Coronary artery (tissue), 2 donors: ENCODE measurements at regions not wholly inside any gene's neighbourhood (a gene's known extent, or its start where the extent isn't known, plus 50 kb on each side); places are given as distances from the start of the nearest gene placed in this dataset.

Experiments used
- DNase-seq: peaks from one replicate; pipeline ENCODE4 v3.0.0-alpha.2; 2017; ENCODE audit warnings: low spot score
- H3K27ac ChIP-seq, 2 donors: fragments of 200-600 bp; sonication (generic); one replicate each; pipeline ENCODE4 v1.5.1; 2016 to 2019
- H3K4me3 ChIP-seq: fragments of 200-600 bp; sonication (generic); 2 replicates; pipeline ENCODE4 v1.5.1; 2016; ENCODE audit warnings: mild to moderate bottlenecking, moderate library complexity
- CTCF ChIP-seq: fragments of 200-600 bp; sonication (generic); IDR thresholded peaks from one replicate; pipeline ENCODE4 v1.5.1; 2019; ENCODE audit warnings: antibody characterized with exemption

DNA sequence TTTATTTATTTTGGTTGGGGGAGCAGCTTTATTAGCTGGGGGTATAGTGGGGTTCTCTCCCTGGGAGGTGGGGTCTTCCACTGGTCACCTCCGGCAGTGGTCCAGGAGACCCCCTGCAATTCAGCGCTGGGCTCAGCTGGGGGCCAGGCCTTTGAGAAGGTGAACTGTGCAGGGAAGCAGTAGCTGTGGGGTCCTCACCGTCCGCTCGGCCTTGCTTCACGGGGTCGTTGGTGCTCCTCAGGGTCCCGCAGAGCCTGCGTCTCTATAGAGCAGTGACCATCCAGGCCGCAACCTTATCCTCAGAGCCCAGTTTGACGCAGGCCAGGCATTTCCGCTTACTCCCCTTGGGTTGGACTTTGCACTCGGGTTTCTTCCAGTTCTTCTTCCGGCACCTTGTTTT, 1954.7 kb downstream of the TP53TG3F start:
- DNase-seq, result no peak
- TF ChIP-seq CTCF, result no peak

DNA sequence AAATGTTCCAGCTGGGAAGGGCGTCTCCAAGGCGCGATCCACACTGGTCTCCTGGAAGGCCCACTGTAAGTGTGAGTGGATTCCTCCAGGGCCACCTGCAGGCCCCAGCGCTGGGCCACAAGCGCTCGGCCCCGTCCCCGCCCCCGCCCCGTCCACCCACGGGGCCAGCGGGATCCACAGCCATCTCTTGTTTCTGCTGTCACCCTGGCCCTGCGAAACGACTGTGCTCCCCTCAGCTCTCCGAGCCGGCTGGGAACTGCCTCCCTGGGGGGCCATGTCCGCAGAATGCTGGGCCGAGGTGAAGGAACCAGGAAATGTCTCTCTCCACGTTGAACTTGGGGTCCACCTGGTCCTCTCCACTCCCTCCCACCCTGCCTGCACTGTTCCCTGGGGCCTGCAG, 1955.2 kb downstream of the TP53TG3F start:
- TF ChIP-seq CTCF, result no peak
- no peak overlapping the region for H3K27ac ChIP-seq
- H3K4me3 ChIP-seq, result no peak overlapping the region
- DNase-seq, result no peak

More for the DNA sequence above, 1954.7 kb downstream of the TP53TG3F start:
- no peak overlapping the region for H3K27ac ChIP-seq
- H3K4me3 ChIP-seq, result no peak overlapping the region

GRCh38 chr16:35425270-35425669, 1965.9 kb downstream of the TP53TG3F start:
- no peak for TF ChIP-seq CTCF
- Histone ChIP-seq H3K4me3 (no peak overlapping the region), H3K27ac (no peak overlapping the region)
- no peak for DNase-seq

DNA sequence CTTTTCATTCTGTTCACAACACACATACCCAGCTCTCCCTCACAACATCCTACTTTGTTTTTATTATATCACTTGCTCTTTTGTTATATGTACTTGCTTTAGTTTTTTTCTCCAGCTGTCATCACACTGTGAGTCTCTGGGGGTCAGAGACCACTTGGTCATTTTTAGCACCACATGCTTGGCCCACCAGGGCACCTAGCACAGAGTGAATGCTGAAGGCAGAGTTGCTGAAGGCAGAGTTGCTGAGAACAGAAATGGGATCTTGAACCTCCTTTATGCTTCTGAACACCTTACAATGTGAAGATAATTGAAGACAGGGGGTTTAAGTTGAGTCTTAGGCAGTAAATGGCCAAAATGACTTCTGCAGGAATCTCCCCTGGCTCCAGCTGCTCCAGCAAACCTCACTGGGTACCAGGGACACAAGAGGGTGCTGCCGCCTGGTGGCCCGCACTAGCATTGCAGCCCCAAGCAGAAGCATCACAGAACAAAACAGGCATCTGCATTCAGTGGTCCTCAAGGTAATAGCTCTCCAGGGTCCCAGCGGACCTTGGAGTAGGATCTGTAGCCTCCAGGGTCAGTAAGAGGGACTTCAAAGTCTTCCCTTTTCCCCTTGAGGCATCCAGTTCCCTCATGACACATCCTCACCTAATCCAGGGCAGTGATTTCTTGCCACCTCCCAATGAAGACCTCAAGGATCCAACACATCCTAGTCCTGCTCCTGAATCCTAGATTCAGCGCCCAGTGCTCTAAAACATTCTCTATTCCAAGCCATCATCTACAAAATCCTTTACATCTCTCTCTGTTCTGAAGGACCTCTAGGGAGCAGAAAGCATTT, 1972.6 kb downstream of the TP53TG3F start:
- Histone ChIP-seq H3K4me3 (no peak overlapping the region), H3K27ac (no peak overlapping the region)
- no peak for DNase-seq
- no peak for TF ChIP-seq CTCF

DNA sequence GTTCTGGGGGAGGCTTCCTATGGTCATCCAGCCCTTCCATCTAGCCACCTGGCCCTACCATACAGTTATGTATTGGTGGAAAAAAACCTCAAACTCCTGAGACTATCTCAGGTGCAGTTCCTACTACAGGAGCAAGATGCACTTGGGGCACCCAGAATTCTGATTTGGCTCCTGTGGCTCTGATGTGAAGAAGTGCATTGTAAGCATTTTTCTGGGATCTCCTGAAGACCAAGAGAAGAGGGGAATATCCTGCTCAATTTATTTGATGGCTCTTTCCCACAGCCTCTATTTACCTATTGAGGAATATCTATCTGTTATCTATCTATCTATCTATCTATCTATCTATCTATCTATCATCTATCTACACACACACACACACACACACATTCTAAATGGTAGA, 1981.5 kb downstream of the TP53TG3F start:
- no peak for TF ChIP-seq CTCF
- H3K27ac ChIP-seq, result no peak overlapping the region
- no peak overlapping the region for H3K4me3 ChIP-seq
- no peak for DNase-seq

- H3K27ac ChIP-seq, result no peak overlapping the region
- DNase-seq, result no peak
- no peak overlapping the region for H3K4me3 ChIP-seq
- no peak for TF ChIP-seq CTCF
Measured at GRCh38 chr16:35447010-35447558, 1987.7 kb downstream of the TP53TG3F start.

DNA sequence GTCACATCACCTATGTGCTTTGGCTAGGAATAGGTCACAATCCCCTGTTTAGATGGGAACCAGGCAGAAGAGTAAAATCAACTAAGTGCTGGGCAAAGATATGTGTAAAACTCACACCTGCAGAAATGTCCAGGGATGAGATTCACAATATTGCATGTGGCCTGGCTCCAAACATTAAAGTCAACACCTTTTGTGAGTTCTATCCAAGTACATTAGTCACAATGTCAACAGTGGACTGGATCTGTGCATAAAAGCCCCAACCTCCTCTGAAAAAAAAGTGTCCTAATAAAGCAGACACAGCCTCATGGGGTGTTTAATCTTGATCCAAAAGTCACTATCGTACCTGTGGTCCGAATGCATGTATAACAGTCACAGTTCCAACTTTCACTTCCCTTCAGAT, 1990.3 kb downstream of the TP53TG3F start:
- DNase-seq, result no peak
- H3K4me3 ChIP-seq, result no peak overlapping the region
- TF ChIP-seq CTCF, result no peak
- no peak overlapping the region for H3K27ac ChIP-seq
